ENCODE measurements at regions not wholly inside any gene's neighbourhood (a gene's known extent, or its start where the extent isn't known, plus 50 kb on each side); places are given as distances from the start of the nearest gene placed in this dataset.

DNA sequence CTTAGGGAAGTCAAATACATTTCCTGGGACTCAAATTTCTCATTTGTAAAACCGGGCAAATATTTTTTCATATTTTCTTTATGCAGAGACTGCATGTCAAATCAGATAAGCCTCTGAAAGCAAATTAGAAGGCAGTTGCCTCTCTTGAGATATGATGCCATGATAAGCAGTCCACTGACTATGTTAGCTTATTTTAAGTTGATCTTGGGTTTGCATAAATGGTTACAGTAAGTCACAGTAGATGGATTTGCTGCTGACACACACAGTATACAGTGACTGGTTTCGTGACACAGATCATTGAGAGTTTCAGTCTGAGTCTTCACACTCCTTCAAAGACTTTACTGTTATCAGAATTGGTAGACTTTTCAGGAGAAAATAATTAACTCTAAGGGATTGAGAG is 927.6 kb upstream of the CDH8 start:
- no peaks in the 10 kb centered on the region for H3K4me1 ChIP-seq (ENCODE audit: control insufficient read depth, insufficient read depth, low read length)
- 100% methylated on average over 1 of the region's 2 CpGs for WGBS (ENCODE audit: insufficient coverage, low lambda C conversion rate)
- H3K36me3 ChIP-seq (ENCODE audit: control insufficient read depth, insufficient read depth, low read length): no peaks in the 10 kb centered on the region
- H3K27ac ChIP-seq (ENCODE audit: low read length): no peak overlapping the region
- DNase-seq: no peak
- no peaks in the 10 kb centered on the region for H3K9me3 ChIP-seq (ENCODE audit: control insufficient read depth, low read depth, low read length)
- no peak overlapping the region for H3K4me3 ChIP-seq (ENCODE audit: low read length)
- H3K27me3 ChIP-seq (ENCODE audit: control insufficient read depth, insufficient read depth, low read length): no peaks in the 10 kb centered on the region

DNA sequence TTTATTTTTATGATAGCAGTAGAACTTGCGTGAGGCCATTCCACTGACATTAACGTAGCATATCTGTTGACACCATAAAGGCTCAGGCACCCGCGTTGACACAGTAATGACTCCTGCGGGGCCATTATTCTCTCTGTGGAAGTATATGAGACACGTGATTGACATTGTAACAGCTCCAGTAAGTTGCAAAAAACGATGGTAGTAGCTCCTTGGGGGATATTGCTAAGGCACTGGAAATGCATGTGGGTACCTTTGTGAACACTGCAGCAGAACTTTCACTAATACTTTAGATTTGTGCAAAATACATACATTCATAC is 918.8 kb upstream of the CDH8 start:
- Histone ChIP-seq H3K4me1 (ENCODE audit: control insufficient read depth, insufficient read depth, low read length) (no peaks in the 10 kb centered on the region), H3K27me3 (ENCODE audit: control insufficient read depth, insufficient read depth, low read length) (no peaks in the 10 kb centered on the region), H3K36me3 (ENCODE audit: control insufficient read depth, insufficient read depth, low read length) (no peaks in the 10 kb centered on the region), H3K27ac (ENCODE audit: low read length) (no peak overlapping the region), H3K4me3 (ENCODE audit: low read length) (no peak overlapping the region), H3K9me3 (ENCODE audit: control insufficient read depth, low read depth, low read length) (no peaks in the 10 kb centered on the region)
- DNase-seq: no peak
- no CpG with 5 or more reads among the region's 7 CpGs for WGBS (ENCODE audit: insufficient coverage, low lambda C conversion rate)

DNA sequence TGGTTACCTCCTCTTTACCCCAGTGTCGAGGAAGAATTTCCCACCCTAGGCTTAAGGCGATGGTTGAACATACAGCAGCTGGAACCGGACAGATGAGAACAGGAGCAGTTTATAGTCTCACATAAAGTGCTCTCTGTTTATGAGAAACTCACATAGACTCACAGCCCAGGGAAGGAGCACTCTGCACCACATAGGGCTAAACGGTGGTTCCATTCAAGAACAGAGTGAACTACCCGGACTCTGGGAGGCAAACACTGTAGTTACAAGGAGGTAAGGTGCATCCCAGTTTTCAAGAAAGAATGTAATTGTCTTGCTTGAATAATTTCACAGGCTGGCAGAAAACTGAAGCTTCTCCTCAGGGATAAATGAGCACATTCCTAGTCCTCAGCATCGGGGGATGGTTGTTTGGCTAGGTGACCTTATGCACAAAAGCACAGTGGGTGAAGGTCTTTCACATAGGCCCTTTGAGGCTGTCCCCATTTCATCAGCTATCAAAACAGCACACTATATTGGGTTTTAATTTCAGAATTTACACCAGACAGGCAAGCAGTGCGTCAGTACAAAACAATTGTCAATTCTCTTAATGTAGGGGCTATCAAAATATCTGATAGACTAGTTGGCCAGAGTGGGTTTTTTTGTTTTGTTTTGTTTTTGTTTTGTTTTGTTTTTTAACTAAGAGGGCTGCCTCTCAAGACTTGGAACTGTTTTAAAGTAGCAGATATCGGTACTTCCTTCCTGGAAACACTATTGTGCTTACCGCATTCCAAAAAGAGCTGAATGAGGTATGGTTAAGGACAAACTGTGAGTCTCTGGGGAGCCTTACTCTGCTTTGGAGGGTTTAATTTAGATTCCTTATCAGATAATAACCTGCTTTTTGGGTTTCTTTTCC is 918.1 kb upstream of the CDH8 start:
- Histone ChIP-seq H3K9me3 (ENCODE audit: control insufficient read depth, low read depth, low read length) (no peaks in the 10 kb centered on the region), H3K4me1 (ENCODE audit: control insufficient read depth, insufficient read depth, low read length) (no peaks in the 10 kb centered on the region), H3K27me3 (ENCODE audit: control insufficient read depth, insufficient read depth, low read length) (no peaks in the 10 kb centered on the region), H3K36me3 (ENCODE audit: control insufficient read depth, insufficient read depth, low read length) (no peaks in the 10 kb centered on the region), H3K27ac (ENCODE audit: low read length) (no peak overlapping the region), H3K4me3 (ENCODE audit: low read length) (no peak overlapping the region)
- DNase-seq: no peak
- 92% methylated on average over 2 of the region's 9 CpGs for WGBS (ENCODE audit: insufficient coverage, low lambda C conversion rate)

DNA sequence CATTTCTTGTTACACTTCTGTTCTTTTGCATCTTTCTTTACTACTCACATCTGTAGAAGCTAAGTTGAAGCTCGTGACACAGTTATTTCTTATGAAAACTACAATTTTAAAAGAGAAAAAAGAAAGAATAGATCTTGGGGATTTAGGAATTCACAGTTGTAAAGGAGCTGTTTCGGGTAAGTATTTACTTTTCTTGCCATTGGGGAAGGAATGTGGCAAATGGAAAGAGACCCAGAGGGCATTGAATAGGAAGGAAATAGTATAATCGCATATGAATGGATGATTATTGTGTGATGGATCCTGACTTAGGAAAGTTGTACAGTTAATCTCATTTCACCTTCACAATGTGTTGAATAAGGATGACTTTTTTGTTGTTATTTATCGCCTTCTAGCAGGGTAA is 914.1 kb upstream of the CDH8 start:
- no peaks in the 10 kb centered on the region for H3K9me3 ChIP-seq (ENCODE audit: control insufficient read depth, low read depth, low read length)
- no peaks in the 10 kb centered on the region for H3K4me1 ChIP-seq (ENCODE audit: control insufficient read depth, insufficient read depth, low read length)
- whole genome bisulfite sequencing (ENCODE audit: insufficient coverage, low lambda C conversion rate): 92% methylated on average over 2 of the region's 4 CpGs
- no peak overlapping the region for H3K27ac ChIP-seq (ENCODE audit: low read length)
- no peak for DNase-seq
- no peak overlapping the region for H3K4me3 ChIP-seq (ENCODE audit: low read length)
- no peaks in the 10 kb centered on the region for H3K27me3 ChIP-seq (ENCODE audit: control insufficient read depth, insufficient read depth, low read length)
- no peaks in the 10 kb centered on the region for H3K36me3 ChIP-seq (ENCODE audit: control insufficient read depth, insufficient read depth, low read length)

DNA sequence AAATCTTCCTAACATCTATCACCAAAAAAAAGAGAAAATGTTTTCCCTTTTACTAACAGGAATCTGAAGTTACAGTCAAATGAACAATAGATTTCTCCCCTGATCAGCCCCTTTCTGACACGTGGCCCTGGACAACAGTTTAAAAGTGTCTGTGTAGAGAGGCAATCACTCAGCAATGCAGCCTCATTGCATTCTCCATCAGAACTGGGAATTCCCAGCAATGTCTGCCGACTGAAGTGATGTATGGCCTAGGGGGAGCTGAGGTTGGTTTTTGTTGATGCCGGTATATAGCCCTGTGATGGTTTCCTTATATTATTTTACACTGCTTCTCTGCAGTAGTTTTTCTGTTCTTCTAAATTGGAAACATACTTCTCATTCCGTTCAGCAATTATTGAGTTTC is 904.3 kb upstream of the CDH8 start:
- DNase-seq: no peak
- no peaks in the 10 kb centered on the region for H3K4me1 ChIP-seq (ENCODE audit: control insufficient read depth, insufficient read depth, low read length)
- no peaks in the 10 kb centered on the region for H3K27me3 ChIP-seq (ENCODE audit: control insufficient read depth, insufficient read depth, low read length)
- H3K9me3 ChIP-seq (ENCODE audit: control insufficient read depth, low read depth, low read length): no peaks in the 10 kb centered on the region
- WGBS (ENCODE audit: insufficient coverage, low lambda C conversion rate): 67% methylated on average over 2 of the region's 4 CpGs
- H3K36me3 ChIP-seq (ENCODE audit: control insufficient read depth, insufficient read depth, low read length): no peaks in the 10 kb centered on the region
- H3K4me3 ChIP-seq (ENCODE audit: low read length): no peak overlapping the region
- no peak overlapping the region for H3K27ac ChIP-seq (ENCODE audit: low read length)

DNA sequence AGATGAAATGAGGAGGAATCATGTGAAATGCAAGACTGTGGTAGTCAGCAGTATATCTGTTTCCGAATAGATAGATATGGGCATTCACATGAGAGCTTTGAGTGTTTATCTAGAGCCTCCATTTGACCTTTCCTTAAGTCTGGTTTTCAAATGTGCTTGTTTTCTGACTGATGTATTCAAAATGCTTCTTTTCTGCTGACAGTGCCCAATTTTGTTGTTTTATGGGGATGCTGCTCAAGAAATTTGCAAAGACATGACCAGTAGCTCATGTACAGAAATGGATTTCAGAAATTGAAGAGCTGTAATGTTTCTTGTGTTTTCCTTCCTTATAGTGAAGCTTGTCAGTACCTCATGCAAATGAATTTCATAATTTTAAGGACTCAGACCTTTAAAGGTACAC is 903.4 kb upstream of the CDH8 start:
- H3K9me3 ChIP-seq (ENCODE audit: control insufficient read depth, low read depth, low read length): no peaks in the 10 kb centered on the region

DNA sequence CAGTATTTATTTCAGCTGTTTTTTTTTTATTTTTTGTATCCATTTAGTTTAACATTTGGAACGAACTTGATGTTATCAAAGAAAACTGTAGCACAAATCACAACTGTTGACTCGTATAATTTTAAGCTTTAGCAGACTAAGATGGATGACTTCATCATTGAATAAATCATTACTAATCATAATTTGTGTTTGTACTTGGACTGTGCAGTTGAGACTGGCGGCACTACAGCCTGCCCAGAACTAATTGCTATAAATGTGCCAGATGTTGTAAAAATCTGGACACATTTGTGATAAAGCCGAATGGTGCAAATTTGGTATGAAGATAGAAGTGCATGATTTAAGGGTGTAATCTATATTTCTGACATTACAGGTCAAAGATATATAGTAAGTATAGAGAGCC is 897.7 kb upstream of the CDH8 start:
- no peak for DNase-seq
- Histone ChIP-seq H3K4me1 (ENCODE audit: control insufficient read depth, insufficient read depth, low read length) (no peaks in the 10 kb centered on the region), H3K4me3 (ENCODE audit: low read length) (no peak overlapping the region), H3K27me3 (ENCODE audit: control insufficient read depth, insufficient read depth, low read length) (no peaks in the 10 kb centered on the region), H3K36me3 (ENCODE audit: control insufficient read depth, insufficient read depth, low read length) (no peaks in the 10 kb centered on the region), H3K9me3 (ENCODE audit: control insufficient read depth, low read depth, low read length) (no peaks in the 10 kb centered on the region), H3K27ac (ENCODE audit: low read length) (no peak overlapping the region)
- 80% methylated on average over 1 of the region's 4 CpGs for WGBS (ENCODE audit: insufficient coverage, low lambda C conversion rate)

More for the DNA sequence above, 903.4 kb upstream of the CDH8 start:
- Histone ChIP-seq H3K27me3 (ENCODE audit: control insufficient read depth, insufficient read depth, low read length) (no peaks in the 10 kb centered on the region), H3K4me1 (ENCODE audit: control insufficient read depth, insufficient read depth, low read length) (no peaks in the 10 kb centered on the region), H3K27ac (ENCODE audit: low read length) (no peak overlapping the region), H3K4me3 (ENCODE audit: low read length) (no peak overlapping the region), H3K36me3 (ENCODE audit: control insufficient read depth, insufficient read depth, low read length) (no peaks in the 10 kb centered on the region)
- DNase-seq: no peak
- WGBS (ENCODE audit: insufficient coverage, low lambda C conversion rate): no CpG with 5 or more reads among the region's 1 CpG

DNA sequence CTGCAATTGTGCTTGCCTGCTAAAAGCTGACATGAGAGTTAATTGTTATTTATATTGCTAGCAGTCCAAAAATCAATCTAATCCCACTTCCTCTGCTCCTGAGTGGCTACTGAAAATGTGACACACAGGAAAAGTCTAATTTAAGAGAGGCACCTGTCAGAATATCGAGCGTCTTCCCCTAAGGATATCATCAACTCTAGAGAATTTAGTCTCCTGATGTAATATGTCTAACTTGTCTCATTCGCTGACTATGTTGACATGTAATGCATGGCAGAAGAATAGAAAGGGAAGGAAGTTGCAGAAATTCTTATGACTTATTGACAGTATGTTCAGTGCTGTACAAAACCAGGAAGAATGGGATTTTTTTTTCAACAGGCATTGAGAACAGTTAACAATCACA is 893.4 kb upstream of the CDH8 start:
- DNase-seq: no peak
- Histone ChIP-seq H3K4me3 (ENCODE audit: low read length) (no peak overlapping the region), H3K9me3 (ENCODE audit: control insufficient read depth, low read depth, low read length) (no peaks in the 10 kb centered on the region), H3K27ac (ENCODE audit: low read length) (no peak overlapping the region), H3K36me3 (ENCODE audit: control insufficient read depth, insufficient read depth, low read length) (no peaks in the 10 kb centered on the region), H3K27me3 (ENCODE audit: control insufficient read depth, insufficient read depth, low read length) (no peaks in the 10 kb centered on the region), H3K4me1 (ENCODE audit: control insufficient read depth, insufficient read depth, low read length) (no peaks in the 10 kb centered on the region)
- WGBS (ENCODE audit: insufficient coverage, low lambda C conversion rate): no CpG with 5 or more reads among the region's 3 CpGs

DNA sequence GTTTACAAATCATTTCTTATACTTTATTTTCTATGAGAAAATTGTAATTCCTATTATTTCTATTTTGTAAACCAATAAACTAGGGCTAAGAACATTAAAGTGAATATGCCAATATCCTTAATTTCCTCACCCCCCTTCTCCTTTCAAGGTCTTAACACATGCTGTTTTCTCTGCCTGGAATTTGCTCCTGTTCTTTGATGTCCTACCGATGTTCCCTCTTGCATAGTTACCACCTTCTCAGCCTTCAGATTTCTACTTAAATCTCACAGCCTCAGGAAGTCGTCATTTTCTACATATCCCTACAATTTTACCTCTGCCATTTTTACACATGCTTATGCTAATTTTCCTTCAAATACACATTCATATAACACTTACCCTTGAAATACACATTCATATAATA is 890.9 kb upstream of the CDH8 start:
- Histone ChIP-seq H3K27ac (ENCODE audit: low read length) (no peak overlapping the region), H3K36me3 (ENCODE audit: control insufficient read depth, insufficient read depth, low read length) (no peaks in the 10 kb centered on the region), H3K4me3 (ENCODE audit: low read length) (no peak overlapping the region), H3K27me3 (ENCODE audit: control insufficient read depth, insufficient read depth, low read length) (no peaks in the 10 kb centered on the region), H3K9me3 (ENCODE audit: control insufficient read depth, low read depth, low read length) (no peaks in the 10 kb centered on the region), H3K4me1 (ENCODE audit: control insufficient read depth, insufficient read depth, low read length) (no peaks in the 10 kb centered on the region)
- DNase-seq: no peak
- WGBS (ENCODE audit: insufficient coverage, low lambda C conversion rate): 39% methylated on average over 2 of the region's 2 CpGs

DNA sequence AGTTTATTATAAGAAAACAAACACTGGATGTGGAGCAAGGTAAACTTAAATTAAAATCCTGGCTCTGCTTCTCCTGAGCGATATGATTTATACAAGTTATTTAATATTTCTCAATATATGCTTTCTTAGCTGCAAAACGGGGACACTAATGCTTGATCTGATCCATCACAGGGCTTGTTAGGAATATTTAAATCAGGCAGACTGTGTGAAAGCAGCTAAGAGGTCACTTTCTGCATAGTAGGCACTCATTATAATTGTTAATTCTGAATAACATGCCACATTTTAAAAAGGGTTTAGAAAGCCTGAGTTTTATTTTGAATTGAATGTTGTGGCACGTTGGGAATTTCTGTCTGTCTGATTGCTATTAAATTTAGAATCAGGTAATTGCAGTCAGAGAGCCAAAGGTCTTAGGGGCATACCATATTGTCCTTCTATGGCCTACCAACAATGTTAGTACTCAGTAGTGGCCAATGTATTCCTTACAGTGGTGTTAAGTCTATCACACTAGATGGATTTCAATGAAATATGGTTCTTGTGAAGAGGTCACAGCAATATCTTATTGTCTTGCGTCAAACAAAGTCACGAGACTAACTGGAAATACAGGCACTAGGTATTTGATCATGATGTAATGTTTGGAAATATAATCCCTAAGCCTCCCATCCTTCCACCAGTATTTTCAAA is 890.0 kb upstream of the CDH8 start:
- Histone ChIP-seq H3K4me1 (ENCODE audit: control insufficient read depth, insufficient read depth, low read length) (no peaks in the 10 kb centered on the region), H3K36me3 (ENCODE audit: control insufficient read depth, insufficient read depth, low read length) (no peaks in the 10 kb centered on the region), H3K4me3 (ENCODE audit: low read length) (no peak overlapping the region), H3K9me3 (ENCODE audit: control insufficient read depth, low read depth, low read length) (no peaks in the 10 kb centered on the region), H3K27me3 (ENCODE audit: control insufficient read depth, insufficient read depth, low read length) (no peaks in the 10 kb centered on the region), H3K27ac (ENCODE audit: low read length) (no peak overlapping the region)
- 100% methylated on average over 2 of the region's 5 CpGs for WGBS (ENCODE audit: insufficient coverage, low lambda C conversion rate)
- no peak for DNase-seq

DNA sequence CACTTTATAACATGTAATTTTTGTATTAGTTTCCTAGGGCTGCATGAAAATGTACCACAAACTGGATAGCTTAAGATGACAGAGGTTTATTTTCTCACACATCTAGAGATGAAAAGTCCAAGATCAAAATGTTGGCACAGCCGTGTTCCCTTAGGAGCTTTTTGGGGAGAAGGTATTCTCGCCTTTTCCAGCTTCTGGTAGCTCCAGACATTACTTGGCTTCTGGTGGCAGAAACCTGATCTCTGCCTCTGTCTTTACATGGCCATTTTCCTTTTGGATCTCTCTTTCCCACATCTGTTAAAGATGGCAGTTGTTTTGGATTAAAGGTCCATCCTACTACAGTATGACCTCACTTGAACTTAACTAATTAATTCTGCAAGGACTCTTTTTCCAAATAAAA is 885.7 kb upstream of the CDH8 start:
- Histone ChIP-seq H3K9me3 (ENCODE audit: control insufficient read depth, low read depth, low read length) (no peaks in the 10 kb centered on the region), H3K36me3 (ENCODE audit: control insufficient read depth, insufficient read depth, low read length) (no peaks in the 10 kb centered on the region), H3K27ac (ENCODE audit: low read length) (no peak overlapping the region), H3K4me3 (ENCODE audit: low read length) (no peak overlapping the region), H3K27me3 (ENCODE audit: control insufficient read depth, insufficient read depth, low read length) (no peaks in the 10 kb centered on the region), H3K4me1 (ENCODE audit: control insufficient read depth, insufficient read depth, low read length) (no peaks in the 10 kb centered on the region)
- DNase-seq: no peak
- no CpG with 5 or more reads among the region's 2 CpGs for WGBS (ENCODE audit: insufficient coverage, low lambda C conversion rate)
